Upper lobe of left lung (tissue), 6 donors: ENCODE measurements at regions not wholly inside any gene's neighbourhood (a gene's known extent, or its start where the extent isn't known, plus 50 kb on each side); places are given as distances from the start of the nearest gene placed in this dataset.
"Not testable (repeated sequence)": the region's sequence is repeated elsewhere in the genome, so short reads cannot be mapped to it uniquely, and the experiment has no call there.

Experiments used
- ATAC-seq, 2 donors: fragments of 200-7000 bp; cut with Tn5 transposase; one replicate each; pipeline ENCODE4 v1.9.1; 2022; ENCODE audit warnings: mild to moderate bottlenecking in 2 of 2, moderate library complexity in 2 of 2; ENCODE audit not compliant: low FRiP score in 2 of 2
- DNase-seq, 2 donors: peaks; one replicate each; pipeline ENCODE4 v3.0.0-alpha.2; 2019 to 2020
- H3K27ac ChIP-seq, 4 donors: fragments of 200-600 bp; sonication (generic); one replicate each; pipeline ENCODE4 v1.5.1; 2016 to 2019
- H3K27me3 ChIP-seq, 4 donors: fragments of 200-600 bp; sonication (generic); one replicate each; pipeline ENCODE4 v1.5.1; 2017 to 2019
- H3K36me3 ChIP-seq, 4 donors: fragments of 200-600 bp; sonication (generic); one replicate each; pipeline ENCODE4 v1.5.1; 2016 to 2019
- H3K4me1 ChIP-seq, 4 donors: fragments of 200-600 bp; sonication (generic); one replicate each; pipeline ENCODE4 v1.5.1; 2018 to 2019
- H3K4me3 ChIP-seq, 4 donors: fragments of 200-600 bp; sonication (generic); one replicate each; pipeline ENCODE4 v1.5.1; 2017 to 2019; ENCODE audit warnings: mild to moderate bottlenecking in 2 of 4, moderate library complexity in 1 of 4
- H3K9me3 ChIP-seq, 4 donors: fragments of 200-600 bp; sonication (generic); one replicate each; pipeline ENCODE4 v1.5.1; 2018 to 2019
- CTCF ChIP-seq, 6 experiments: fragments of 450-650 bp in 4 of 6; fragments of 200-600 bp in 2 of 6; sonication (generic) in 2 of 6; IDR thresholded peaks; one replicate each; pipeline ENCODE4 v1.5.1; 2016 to 2019; ENCODE audit warnings: antibody characterized with exemption in 6 of 6
- EP300 ChIP-seq, 4 donors: sonication (generic); formaldehyde crosslinking; IDR thresholded peaks; one replicate each; pipeline ENCODE4 v1.5.1; 2017; ENCODE audit warnings: antibody characterized with exemption in 4 of 4, control low read depth in 2 of 4
- POLR2A ChIP-seq, 4 donors: fragments of 450-650 bp; IDR thresholded peaks; one replicate each; pipeline ENCODE4 v1.5.1; 2016 to 2017; ENCODE audit warnings: antibody characterized with exemption in 4 of 4, mild to moderate bottlenecking in 2 of 4
- POLR2AphosphoS5 ChIP-seq, 2 donors: sonication (generic); formaldehyde crosslinking; IDR thresholded peaks; one replicate each; pipeline ENCODE4 v1.5.1; 2017; ENCODE audit warnings: antibody characterized with exemption in 2 of 2
- WGBS, 2 donors: methylation state at CpG; one replicate each; pipeline ENCODE4 v1.1.5; 2017 to 2018; 5-methylcytosine and 5-hydroxymethylcytosine counted together
- donor health status: DM: no; HTN: no; CAD: no; lungs with moderate emphysema.
- donor health status: DM: no; HTN: yes; CAD: no; lungs with severe emphysema.

- WGBS, 2 donors, result 66 to 75% methylated on average over 4 of the region's 4 CpGs
- TF ChIP-seq CTCF (IDR thresholded peaks at IDR 0.05) (no peak), EP300 (IDR thresholded peaks at IDR 0.05) (no peak), POLR2AphosphoS5 (IDR thresholded peaks at IDR 0.05) (no peak), POLR2A (IDR thresholded peaks at IDR 0.05) (no peak)
- Histone ChIP-seq H3K36me3 (no peaks in the 10 kb centered on the region), H3K27me3 (no peaks in the 10 kb centered on the region), H3K4me3 (no peak overlapping the region), H3K27ac (no peak overlapping the region), H3K4me1 (no peaks in the 10 kb centered on the region), H3K9me3 (no peaks in the 10 kb centered on the region)
- no peak for ATAC-seq
- DNase-seq, result no peak
Measured at GRCh38 chr1:80310703-80311245, 1304.2 kb upstream of the ADGRL4 start.

DNA sequence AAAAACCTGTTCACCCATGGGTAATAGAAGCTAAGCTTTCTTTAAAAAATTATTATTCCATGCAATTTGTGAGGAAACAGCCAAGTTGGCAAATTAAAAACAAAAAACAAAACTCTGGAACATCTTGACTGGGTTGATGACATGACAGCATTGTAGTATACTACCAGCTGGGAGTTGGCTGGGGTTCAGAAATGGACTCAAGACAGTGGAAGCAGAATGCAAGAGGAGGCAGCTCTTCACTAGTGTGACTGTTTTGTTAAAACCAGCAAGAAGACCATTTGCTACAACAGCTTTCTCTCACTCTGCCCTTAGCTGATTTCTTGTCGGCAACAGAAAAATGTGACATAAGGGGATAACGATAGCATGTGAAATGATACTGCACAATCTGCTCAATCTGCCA, 1298.9 kb upstream of the ADGRL4 start:
- H3K27me3 ChIP-seq, result no peaks in the 10 kb centered on the region
- TF ChIP-seq POLR2A (IDR thresholded peaks at IDR 0.05) (no peak), EP300 (IDR thresholded peaks at IDR 0.05) (no peak), POLR2AphosphoS5 (IDR thresholded peaks at IDR 0.05) (no peak), CTCF (IDR thresholded peaks at IDR 0.05) (no peak)
- no peaks in the 10 kb centered on the region for H3K36me3 ChIP-seq
- no peak for DNase-seq
- no peak overlapping the region for H3K4me3 ChIP-seq
- no peaks in the 10 kb centered on the region for H3K4me1 ChIP-seq
- WGBS, 2 donors, result 65 to 72% methylated on average over 2 of the region's 2 CpGs
- H3K9me3 ChIP-seq, result no peaks in the 10 kb centered on the region
- no peak overlapping the region for H3K27ac ChIP-seq
- no peak for ATAC-seq

DNA sequence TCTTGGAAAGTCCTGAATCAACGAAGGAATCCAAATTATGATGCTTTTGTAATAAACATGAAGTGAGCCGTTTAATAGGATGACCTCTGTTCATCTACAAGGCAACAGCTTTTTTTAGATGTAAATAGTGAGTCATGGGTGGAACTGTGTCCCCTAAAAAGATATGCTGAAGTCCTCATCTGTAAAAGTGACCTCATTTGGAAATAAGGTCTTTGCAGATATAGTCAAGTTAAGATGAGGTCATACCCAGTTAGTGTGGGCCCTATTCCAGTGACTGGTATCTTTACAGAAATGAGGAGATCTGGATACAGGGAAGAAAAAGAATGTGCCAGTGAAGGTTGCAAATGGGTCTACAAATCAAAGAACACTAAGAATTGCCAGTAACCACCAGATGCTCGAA, 1287.3 kb upstream of the ADGRL4 start:
- ATAC-seq, result no peak
- DNase-seq, result no peak

GRCh38 chr1:80288750-80289149, 1282.2 kb upstream of the ADGRL4 start:
- not testable (repeated sequence) for H3K9me3 ChIP-seq, H3K27me3 ChIP-seq, H3K4me1 ChIP-seq, H3K27ac ChIP-seq, H3K36me3 ChIP-seq, H3K4me3 ChIP-seq, ATAC-seq, DNase-seq
- 89 to 91% methylated on average over 3 of the region's 3 CpGs for WGBS, 2 donors

More for the DNA sequence above, 1287.3 kb upstream of the ADGRL4 start:
- H3K27ac ChIP-seq, result no peak overlapping the region
- no peaks in the 10 kb centered on the region for H3K9me3 ChIP-seq
- no peaks in the 10 kb centered on the region for H3K4me1 ChIP-seq
- H3K36me3 ChIP-seq, result no peaks in the 10 kb centered on the region
- no peak overlapping the region for H3K4me3 ChIP-seq
- no peaks in the 10 kb centered on the region for H3K27me3 ChIP-seq
- 55 to 62% methylated on average over 3 of the region's 3 CpGs for WGBS, 2 donors
- no peak for TF ChIP-seq POLR2A (IDR thresholded peaks at IDR 0.05)
- TF ChIP-seq POLR2AphosphoS5 (IDR thresholded peaks at IDR 0.05), result no peak
- TF ChIP-seq CTCF (IDR thresholded peaks at IDR 0.05), result no peak
- no peak for TF ChIP-seq EP300 (IDR thresholded peaks at IDR 0.05)

GRCh38 chr1:80282536-80282935, 1276.0 kb upstream of the ADGRL4 start:
- WGBS, 2 donors, result 78 to 89% methylated on average over 4 of the region's 4 CpGs
- TF ChIP-seq POLR2A (IDR thresholded peaks at IDR 0.05) (no peak), POLR2AphosphoS5 (IDR thresholded peaks at IDR 0.05) (no peak), CTCF (IDR thresholded peaks at IDR 0.05) (no peak), EP300 (IDR thresholded peaks at IDR 0.05) (no peak)
- no peaks in the 10 kb centered on the region for H3K36me3 ChIP-seq
- ATAC-seq, result no peak
- H3K4me1 ChIP-seq, result no peaks in the 10 kb centered on the region
- no peak overlapping the region for H3K27ac ChIP-seq
- no peak overlapping the region for H3K4me3 ChIP-seq
- H3K27me3 ChIP-seq, result no peaks in the 10 kb centered on the region
- DNase-seq, result no peak
- H3K9me3 ChIP-seq, result no peaks in the 10 kb centered on the region
